Left lung (tissue), 4 donors: ENCODE measurements at regions not wholly inside any gene's neighbourhood (a gene's known extent, or its start where the extent isn't known, plus 50 kb on each side); places are given as distances from the start of the nearest gene placed in this dataset.
A peak's percentile ranks its signal among the peaks of the same experiment; 100 is the strongest.
"Not testable (repeated sequence)": the region's sequence is repeated elsewhere in the genome, so short reads cannot be mapped to it uniquely, and the experiment has no call there.

Experiments used
- ATAC-seq: fragments of 200-7000 bp; cut with Tn5 transposase; one replicate; pipeline ENCODE4 v1.9.1; 2020; ENCODE audit warnings: moderate library complexity
- DNase-seq, 4 donors: peaks; one replicate each; pipeline ENCODE4 v3.0.0-alpha.2; 2013 to 2020
- H3K27ac ChIP-seq, 2 donors: fragments of 200-600 bp; sonication (generic) in 1 of 2; one replicate each; pipeline versions ENCODE4 v1.5.0 to v1.8.0; 2020 to 2021
- H3K27me3 ChIP-seq, 2 donors: fragments of 200-600 bp; sonication (generic) in 1 of 2; one replicate each; pipeline versions ENCODE4 v1.5.0 to v1.8.0; 2020 to 2021
- H3K36me3 ChIP-seq, 2 donors: fragments of 200-600 bp; sonication (generic) in 1 of 2; one replicate each; pipeline versions ENCODE4 v1.5.0 to v1.8.0; 2020 to 2021
- H3K4me1 ChIP-seq, 2 donors: fragments of 200-600 bp; one replicate each; pipeline ENCODE4 v1.8.0; 2021
- H3K4me3 ChIP-seq, 2 donors: fragments of 200-600 bp; sonication (generic) in 1 of 2; one replicate each; pipeline versions ENCODE4 v1.5.0 to v1.8.0; 2020 to 2021; ENCODE audit warnings: mild to moderate bottlenecking in 1 of 2
- H3K9me3 ChIP-seq, 2 donors: fragments of 200-600 bp; sonication (generic) in 1 of 2; one replicate each; pipeline versions ENCODE4 v1.5.0 to v1.8.0; 2020 to 2021
- intact Hi-C, 2 donors: fragments of 100-400 bp; cut with DNase I; formaldehyde crosslinking; loops; one replicate each; pipeline versions ENCODE4 v1.11.2 to v1.14.2; 2022
- TF ChIP-seq, protein P1 (sequence below), 2 donors: fragments of 200-600 bp; sonication (generic) in 1 of 2; IDR thresholded peaks; one replicate each; pipeline versions ENCODE4 v1.5.0 to v1.8.0; 2021; ENCODE audit warnings: antibody characterized with exemption in 2 of 2
- donor health status: DM: no; HTN: yes; CAD: no.
- donor health status: DM: no; HTN: no; CAD: no.

DNA sequence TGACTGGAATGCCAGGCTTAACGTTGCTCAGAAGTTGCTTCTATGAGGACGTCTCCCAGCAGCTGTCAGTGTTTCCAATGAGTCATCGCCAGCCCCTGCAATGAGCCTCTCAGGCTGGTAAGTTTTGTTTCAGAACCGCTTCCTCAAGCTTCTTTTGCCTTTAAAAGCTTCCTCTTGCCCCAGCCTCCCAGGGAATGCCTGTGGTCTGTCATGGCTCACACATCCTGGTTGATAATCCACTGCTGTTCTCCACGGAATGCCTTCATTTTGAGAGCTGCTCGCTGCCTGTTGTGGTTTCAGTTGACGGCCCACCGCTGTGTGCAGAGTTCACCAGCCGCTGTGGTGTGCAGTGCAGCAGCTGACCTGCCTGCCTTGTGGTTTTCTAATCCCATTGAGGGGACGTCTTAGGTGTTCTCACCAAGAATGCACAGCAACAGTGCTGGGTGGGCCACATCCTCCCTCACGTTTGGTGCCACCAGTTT lies 96.4 kb downstream of the RTP5 start:
- Histone ChIP-seq H3K4me1 (peaks cover 0 to 5% of the 10 kb centered on the region in 2 donors), H3K27me3 (no peaks in the 10 kb centered on the region), H3K36me3 (no peaks in the 10 kb centered on the region), H3K9me3 (no peaks in the 10 kb centered on the region), H3K4me3 (no peak overlapping the region), H3K27ac (peak overlapping the region in 1 of 2 donors; percentile 3)
- ATAC-seq (peak; percentile 91), DNase-seq (peak in 1 of 4 donors; percentile 67)
- TF ChIP-seq, protein P1, sequence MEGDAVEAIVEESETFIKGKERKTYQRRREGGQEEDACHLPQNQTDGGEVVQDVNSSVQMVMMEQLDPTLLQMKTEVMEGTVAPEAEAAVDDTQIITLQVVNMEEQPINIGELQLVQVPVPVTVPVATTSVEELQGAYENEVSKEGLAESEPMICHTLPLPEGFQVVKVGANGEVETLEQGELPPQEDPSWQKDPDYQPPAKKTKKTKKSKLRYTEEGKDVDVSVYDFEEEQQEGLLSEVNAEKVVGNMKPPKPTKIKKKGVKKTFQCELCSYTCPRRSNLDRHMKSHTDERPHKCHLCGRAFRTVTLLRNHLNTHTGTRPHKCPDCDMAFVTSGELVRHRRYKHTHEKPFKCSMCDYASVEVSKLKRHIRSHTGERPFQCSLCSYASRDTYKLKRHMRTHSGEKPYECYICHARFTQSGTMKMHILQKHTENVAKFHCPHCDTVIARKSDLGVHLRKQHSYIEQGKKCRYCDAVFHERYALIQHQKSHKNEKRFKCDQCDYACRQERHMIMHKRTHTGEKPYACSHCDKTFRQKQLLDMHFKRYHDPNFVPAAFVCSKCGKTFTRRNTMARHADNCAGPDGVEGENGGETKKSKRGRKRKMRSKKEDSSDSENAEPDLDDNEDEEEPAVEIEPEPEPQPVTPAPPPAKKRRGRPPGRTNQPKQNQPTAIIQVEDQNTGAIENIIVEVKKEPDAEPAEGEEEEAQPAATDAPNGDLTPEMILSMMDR (IDR thresholded peaks at IDR 0.05), result no peak
- intact Hi-C loops, result no loop called here

DNA sequence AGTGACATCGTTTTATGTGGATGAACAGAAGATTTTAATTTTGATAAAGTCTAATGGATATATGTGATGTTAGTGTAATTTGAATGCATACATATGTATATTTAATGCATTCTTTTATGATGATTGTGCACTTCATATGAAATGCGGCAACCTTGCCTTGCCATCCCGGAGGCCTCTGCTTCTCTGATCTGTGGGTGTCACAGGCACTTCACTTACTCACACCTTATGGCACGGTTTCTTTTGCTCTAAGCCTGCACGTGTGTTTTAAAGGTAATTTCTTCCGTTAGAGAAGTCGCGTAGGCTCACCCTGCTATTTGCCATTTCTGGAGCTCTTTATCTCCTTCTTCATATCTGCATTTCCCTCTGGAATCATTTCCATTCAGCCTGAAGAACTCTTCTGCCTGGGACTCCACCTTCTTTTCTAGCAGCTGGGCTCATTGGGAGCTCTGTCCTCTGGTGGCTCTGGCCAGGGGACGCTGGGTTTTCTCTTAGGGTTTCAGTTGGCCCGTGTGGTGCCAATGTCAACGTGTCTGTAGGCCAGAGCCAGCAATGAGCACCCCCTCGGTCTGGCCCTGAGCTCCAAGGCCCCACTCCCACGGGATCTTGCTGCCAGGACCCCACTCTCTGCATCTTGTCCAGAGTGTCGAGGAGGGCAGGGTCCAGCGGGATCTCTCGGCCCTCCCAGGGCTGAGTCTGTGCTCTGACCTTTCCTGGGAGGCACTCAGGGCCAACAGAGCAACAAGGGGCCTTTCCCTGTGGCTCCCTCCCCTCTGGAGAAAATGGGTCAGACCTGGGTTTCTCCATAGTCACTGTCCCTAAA lies 97.3 kb downstream of the RTP5 start:
- Histone ChIP-seq H3K4me3 (no peak overlapping the region), H3K9me3 (no peaks in the 10 kb centered on the region), H3K27me3 (no peaks in the 10 kb centered on the region), H3K4me1 (peaks cover 0 to 5% of the 10 kb centered on the region in 2 donors), H3K27ac (no peak overlapping the region), H3K36me3 (no peaks in the 10 kb centered on the region)
- DNase-seq (no peak), ATAC-seq (no peak)
- intact Hi-C loops, result no loop called here
- TF ChIP-seq, protein P1 (IDR thresholded peaks at IDR 0.05), result no peak

DNA sequence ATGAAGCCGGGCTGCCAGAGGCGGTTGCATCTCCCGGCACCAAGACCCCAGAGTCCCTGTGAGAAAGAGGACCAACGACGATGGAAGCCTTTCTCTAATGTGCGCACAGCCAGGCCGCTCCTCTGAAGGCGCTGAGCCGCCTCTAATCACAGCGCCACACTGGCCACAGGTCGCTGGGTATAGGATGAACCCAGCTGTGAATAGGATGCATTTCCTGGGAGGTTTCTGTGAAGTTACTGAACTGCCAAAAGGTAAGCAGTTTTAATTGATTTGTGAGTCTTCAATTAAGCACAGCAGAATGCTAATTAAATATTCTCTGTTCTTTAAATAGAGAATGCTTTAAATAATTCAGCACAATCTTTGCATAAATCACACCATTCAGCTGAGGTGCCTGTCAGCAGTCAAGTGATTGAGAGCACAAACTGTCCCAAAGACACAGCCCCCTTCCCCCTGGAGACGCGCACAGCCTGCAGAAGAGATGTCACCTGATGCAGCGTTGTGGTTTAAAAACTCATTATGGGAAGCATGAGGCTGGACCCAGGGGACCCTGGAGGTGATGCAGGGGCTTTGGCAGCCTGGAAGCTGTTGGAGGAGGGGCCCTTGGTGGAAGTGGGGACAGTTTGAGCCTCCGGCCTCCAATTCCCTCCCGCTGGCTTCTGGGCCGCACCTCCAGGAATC lies 98.1 kb downstream of the RTP5 start:
- DNase-seq, result no peak
- intact Hi-C loops, result no loop called here
- Histone ChIP-seq H3K36me3 (no peaks in the 10 kb centered on the region), H3K27me3 (no peaks in the 10 kb centered on the region), H3K9me3 (no peaks in the 10 kb centered on the region), H3K27ac (no peak overlapping the region), H3K4me1 (peaks cover 0 to 5% of the 10 kb centered on the region in 2 donors), H3K4me3 (no peak overlapping the region)
- TF ChIP-seq, protein P1 (IDR thresholded peaks at IDR 0.05), result no peak
- no peak for ATAC-seq

DNA sequence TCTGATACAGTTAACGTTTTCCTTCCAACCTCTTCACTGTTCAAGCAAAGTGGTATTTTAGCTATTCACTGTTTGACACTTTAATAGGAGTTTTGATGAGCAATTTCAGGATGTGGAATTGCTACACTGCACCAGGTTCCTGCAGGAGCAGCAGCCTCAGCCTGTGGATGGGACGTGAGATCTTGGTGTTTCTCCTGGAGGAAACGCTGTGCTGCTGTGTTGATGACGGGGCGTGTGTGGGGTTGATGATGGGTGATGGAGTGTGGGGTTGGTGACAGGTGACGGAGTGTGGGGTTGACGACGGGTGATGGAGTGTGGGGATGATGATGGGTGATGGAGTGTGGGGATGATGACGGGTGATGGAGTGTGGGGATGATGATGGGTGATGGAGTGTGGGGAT lies 98.9 kb downstream of the RTP5 start:
- no peak overlapping the region for H3K4me3 ChIP-seq
- no peak overlapping the region for H3K27ac ChIP-seq
- no peaks in the 10 kb centered on the region for H3K9me3 ChIP-seq
- H3K36me3 ChIP-seq, result no peaks in the 10 kb centered on the region
- H3K27me3 ChIP-seq, result no peaks in the 10 kb centered on the region
- DNase-seq (no peak), ATAC-seq (no peak)
- peaks cover 0 to 5% of the 10 kb centered on the region in 2 donors for H3K4me1 ChIP-seq
- intact Hi-C loops, result no loop called here
- TF ChIP-seq, protein P1 (IDR thresholded peaks at IDR 0.05), result no peak

DNA sequence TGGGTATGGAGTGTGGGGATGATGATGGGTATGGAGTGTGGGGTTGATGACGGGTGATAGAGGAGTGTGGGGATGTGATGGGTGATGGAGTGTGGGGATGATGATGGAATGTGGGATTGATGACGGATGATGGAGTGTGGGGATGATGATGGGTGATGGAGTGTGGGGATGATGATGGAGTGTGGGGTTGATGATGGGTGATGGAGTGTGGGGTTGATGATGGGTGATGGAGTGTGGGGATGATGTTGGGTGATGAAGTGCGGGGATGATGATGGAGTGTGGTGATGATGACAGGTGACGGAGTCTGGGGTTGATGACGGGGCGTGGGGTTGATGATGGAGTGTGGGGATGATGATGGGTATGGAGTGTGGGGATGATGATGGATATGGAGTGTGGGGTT lies 99.7 kb downstream of the RTP5 start:
- H3K9me3 ChIP-seq, H3K4me1 ChIP-seq, intact Hi-C loops, H3K36me3 ChIP-seq, ATAC-seq, H3K27me3 ChIP-seq, H3K4me3 ChIP-seq, H3K27ac ChIP-seq, DNase-seq: not testable (repeated sequence)
